ENCODE measurements at regions not wholly inside any gene's neighbourhood (a gene's known extent, or its start where the extent isn't known, plus 50 kb on each side); places are given as distances from the start of the nearest gene placed in this dataset.
"Not testable (repeated sequence)": the region's sequence is repeated elsewhere in the genome, so short reads cannot be mapped to it uniquely, and the experiment has no call there.

DNA sequence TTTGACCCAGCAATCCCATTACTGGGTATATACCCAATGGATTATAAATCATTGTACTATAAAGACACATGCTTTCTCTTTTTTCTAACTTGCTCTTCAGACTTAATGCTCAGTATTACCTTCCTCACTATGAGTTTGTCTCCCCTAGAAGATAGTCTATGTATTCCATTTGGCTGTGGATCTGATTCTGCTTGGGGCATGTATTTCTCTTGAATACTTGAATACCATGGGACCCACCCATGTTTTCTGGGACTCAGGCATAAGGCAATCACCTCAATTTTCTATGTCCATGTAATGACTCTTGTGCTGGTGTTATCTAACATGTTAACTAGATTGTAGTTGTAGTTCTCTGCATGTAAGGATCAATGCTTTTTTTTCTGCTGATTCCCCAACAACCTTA lies 70.4 kb upstream of the PPM1H start:
- TF ChIP-seq, protein P1, sequence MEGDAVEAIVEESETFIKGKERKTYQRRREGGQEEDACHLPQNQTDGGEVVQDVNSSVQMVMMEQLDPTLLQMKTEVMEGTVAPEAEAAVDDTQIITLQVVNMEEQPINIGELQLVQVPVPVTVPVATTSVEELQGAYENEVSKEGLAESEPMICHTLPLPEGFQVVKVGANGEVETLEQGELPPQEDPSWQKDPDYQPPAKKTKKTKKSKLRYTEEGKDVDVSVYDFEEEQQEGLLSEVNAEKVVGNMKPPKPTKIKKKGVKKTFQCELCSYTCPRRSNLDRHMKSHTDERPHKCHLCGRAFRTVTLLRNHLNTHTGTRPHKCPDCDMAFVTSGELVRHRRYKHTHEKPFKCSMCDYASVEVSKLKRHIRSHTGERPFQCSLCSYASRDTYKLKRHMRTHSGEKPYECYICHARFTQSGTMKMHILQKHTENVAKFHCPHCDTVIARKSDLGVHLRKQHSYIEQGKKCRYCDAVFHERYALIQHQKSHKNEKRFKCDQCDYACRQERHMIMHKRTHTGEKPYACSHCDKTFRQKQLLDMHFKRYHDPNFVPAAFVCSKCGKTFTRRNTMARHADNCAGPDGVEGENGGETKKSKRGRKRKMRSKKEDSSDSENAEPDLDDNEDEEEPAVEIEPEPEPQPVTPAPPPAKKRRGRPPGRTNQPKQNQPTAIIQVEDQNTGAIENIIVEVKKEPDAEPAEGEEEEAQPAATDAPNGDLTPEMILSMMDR (IDR thresholded peaks at IDR 0.05) = no peak
- no peak for ATAC-seq
- DNase-seq = no peak
- Histone ChIP-seq H3K4me3 (no peak overlapping the region), H3K36me3 (ENCODE audit: low read depth) (no peaks in the 10 kb centered on the region), H3K9me3 (no peaks in the 10 kb centered on the region), H3K4me1 (ENCODE audit: low read depth) (no peaks in the 10 kb centered on the region)
- intact Hi-C loops (cut with DNase I, micrococcal nuclease) = no loop called here

DNA sequence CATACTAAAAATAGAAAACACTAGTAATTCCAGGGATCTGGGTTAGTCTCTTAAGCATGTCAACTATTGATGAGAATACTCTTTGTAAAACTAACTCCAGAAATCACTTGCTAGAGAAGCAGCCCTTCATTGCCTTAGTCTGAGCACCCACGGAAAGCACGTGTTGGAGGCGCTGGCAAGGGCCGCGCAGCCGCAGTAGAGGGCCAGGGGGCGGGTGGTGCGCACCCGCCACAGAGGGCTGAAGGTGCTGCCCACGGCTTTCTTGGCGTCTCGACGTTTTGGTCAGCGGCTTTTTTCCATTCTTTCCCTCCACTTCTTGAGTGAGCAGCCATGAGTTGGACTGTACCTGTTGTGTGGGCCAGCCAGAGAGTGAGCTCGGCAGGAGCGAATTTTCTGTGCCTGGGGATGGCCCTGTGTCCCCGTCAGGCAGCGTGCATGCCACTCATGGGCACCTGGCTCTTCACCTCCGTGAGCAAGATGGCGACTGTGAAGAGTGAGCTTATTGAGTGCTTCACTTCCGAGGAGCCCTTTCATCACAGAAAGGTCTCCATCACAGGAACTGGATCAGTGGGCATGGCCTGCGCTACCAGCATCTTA lies 68.4 kb upstream of the PPM1H start:
- Histone ChIP-seq H3K4me3 (no peak overlapping the region), H3K9me3 (no peaks in the 10 kb centered on the region), H3K36me3 (ENCODE audit: low read depth) (no peaks in the 10 kb centered on the region), H3K4me1 (ENCODE audit: low read depth) (no peaks in the 10 kb centered on the region)
- ATAC-seq = no peak
- DNase-seq = no peak
- intact Hi-C loops (cut with DNase I, micrococcal nuclease) = no loop called here
- TF ChIP-seq, protein P1 (IDR thresholded peaks at IDR 0.05) = no peak

GRCh38 chr12:63002059-63002458 lies 67.1 kb upstream of the PPM1H start:
- H3K9me3 ChIP-seq; DNase-seq; ATAC-seq; H3K4me3 ChIP-seq; H3K36me3 ChIP-seq (ENCODE audit: low read depth); H3K4me1 ChIP-seq (ENCODE audit: low read depth); intact Hi-C loops (cut with DNase I, micrococcal nuclease): not testable (repeated sequence)

- no peak for DNase-seq
- Histone ChIP-seq H3K4me3 (no peak overlapping the region), H3K36me3 (ENCODE audit: low read depth) (no peaks in the 10 kb centered on the region), H3K9me3 (no peaks in the 10 kb centered on the region), H3K4me1 (ENCODE audit: low read depth) (no peaks in the 10 kb centered on the region)
- intact Hi-C loops (cut with DNase I, micrococcal nuclease) = no loop called here
- TF ChIP-seq, protein P1 (IDR thresholded peaks at IDR 0.05) = no peak
- ATAC-seq = no peak
Observed at GRCh38 chr12:62998454-62998853, 63.5 kb upstream of the PPM1H start.

GRCh38 chr12:62995097-62995496 lies 60.1 kb upstream of the PPM1H start:
- no peak overlapping the region for H3K4me3 ChIP-seq
- DNase-seq = no peak
- TF ChIP-seq, protein P1 (IDR thresholded peaks at IDR 0.05) = no peak
- intact Hi-C loops (cut with DNase I, micrococcal nuclease) = no loop called here
- H3K9me3 ChIP-seq = no peaks in the 10 kb centered on the region
- ATAC-seq = no peak
- H3K4me1 ChIP-seq (ENCODE audit: low read depth) = no peaks in the 10 kb centered on the region
- H3K36me3 ChIP-seq (ENCODE audit: low read depth) = no peaks in the 10 kb centered on the region

GRCh38 chr12:62986844-62987243 lies 51.9 kb upstream of the PPM1H start:
- intact Hi-C loops (cut with DNase I, micrococcal nuclease) = no loop called here
- no peak for DNase-seq
- no peaks in the 10 kb centered on the region for H3K9me3 ChIP-seq
- no peaks in the 10 kb centered on the region for H3K36me3 ChIP-seq (ENCODE audit: low read depth)
- H3K4me1 ChIP-seq (ENCODE audit: low read depth) = no peaks in the 10 kb centered on the region
- TF ChIP-seq, protein P1 (IDR thresholded peaks at IDR 0.05) = no peak
- no peak for ATAC-seq
- H3K4me3 ChIP-seq = no peak overlapping the region
